SH-SY5Y (cell line): ENCODE measurements at regions not wholly inside any gene's neighbourhood (a gene's known extent, or its start where the extent isn't known, plus 50 kb on each side); places are given as distances from the start of the nearest gene placed in this dataset.

ENCODE experiments used
- GATA2 ChIP-seq: IDR thresholded peaks from 2 replicates; pipeline ENCODE4 v1.6.1; 2011; ENCODE audit warnings: mild to moderate bottlenecking, low read depth, low read length
- GATA3 ChIP-seq: IDR thresholded peaks from 2 replicates; pipeline ENCODE4 v1.6.1; 2011; ENCODE audit warnings: low read depth, mild to moderate bottlenecking, low read length, moderate library complexity

GRCh38 chr12:20197411-20197810 is 170.9 kb upstream of the PDE3A start:
- TF ChIP-seq GATA3, result no peak
- no peak for TF ChIP-seq GATA2

GRCh38 chr12:20199780-20200179 is 168.6 kb upstream of the PDE3A start:
- TF ChIP-seq GATA3 (no peak), GATA2 (no peak)

DNA sequence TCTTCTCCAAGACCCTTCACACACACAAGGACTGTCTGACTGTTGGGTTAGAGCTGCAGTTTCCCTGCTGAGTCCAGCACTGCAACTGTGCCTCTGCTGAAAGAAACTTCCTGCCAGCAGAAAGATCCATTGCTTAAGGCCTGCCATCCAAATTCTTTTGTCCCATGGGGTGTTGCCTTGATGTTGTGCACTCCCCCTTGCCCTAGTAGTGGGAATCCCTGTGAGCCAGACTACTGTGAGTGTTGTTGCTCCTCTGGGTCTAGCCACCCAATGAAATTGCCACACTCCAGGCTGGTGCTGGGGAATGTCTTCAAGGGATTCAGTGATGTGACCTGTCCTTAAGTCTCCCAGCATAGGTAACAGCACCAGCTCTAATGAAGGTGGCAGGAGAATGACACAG is 166.6 kb upstream of the PDE3A start:
- no peak for TF ChIP-seq GATA2

DNA sequence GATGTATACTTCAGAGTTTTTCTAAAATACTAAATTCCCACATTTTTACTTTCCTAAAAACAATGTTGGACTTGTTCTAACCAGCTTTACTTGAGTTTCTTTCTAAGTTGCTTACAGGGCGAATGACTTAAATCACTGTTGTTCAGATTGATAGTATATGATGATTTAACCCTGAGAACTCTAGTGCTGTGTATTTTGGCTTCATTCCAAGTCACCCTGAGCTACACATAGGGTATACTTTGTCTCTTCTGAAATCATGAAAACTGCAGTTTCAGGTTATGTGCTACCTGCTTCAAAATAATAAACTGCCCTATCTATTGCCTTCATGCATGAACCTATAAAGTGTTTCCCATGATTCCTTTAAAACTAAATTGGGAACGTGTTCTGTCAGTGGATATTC is 162.5 kb upstream of the PDE3A start:
- no peak for TF ChIP-seq GATA3
- no peak for TF ChIP-seq GATA2

- TF ChIP-seq GATA2 (no peak), GATA3 (peak; percentile 42; the same call in 1 of the 2 replicates)
Observed at GRCh38 chr12:20206410-20206809, 161.9 kb upstream of the PDE3A start.

GRCh38 chr12:20210621-20211215 is 157.6 kb upstream of the PDE3A start:
- TF ChIP-seq GATA2 (no peak), GATA3 (no peak)

DNA sequence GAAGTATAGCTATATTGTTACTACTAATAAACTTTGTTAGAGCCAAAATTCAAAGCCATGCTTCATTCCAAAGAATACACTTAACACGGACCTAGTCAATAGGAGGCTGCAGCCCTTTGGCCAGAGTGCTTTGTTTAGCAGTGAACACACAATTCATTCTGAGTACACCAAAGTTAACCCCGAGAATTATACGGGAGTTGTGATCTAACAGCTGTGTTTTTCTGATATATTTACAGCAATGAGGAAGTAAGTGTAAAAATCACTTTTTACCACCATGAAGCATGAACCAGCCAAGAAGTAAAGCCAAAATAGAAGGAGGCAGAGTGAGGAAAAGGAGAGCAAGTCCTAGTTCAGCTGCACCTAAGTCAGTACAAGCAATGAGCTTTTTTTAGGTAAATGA is 156.8 kb upstream of the PDE3A start:
- TF ChIP-seq GATA3 (no peak), GATA2 (no peak)

- TF ChIP-seq GATA3, result no peak
- no peak for TF ChIP-seq GATA2
Observed at GRCh38 chr12:20211981-20212421, 156.3 kb upstream of the PDE3A start.

GRCh38 chr12:20212658-20213555 is 155.4 kb upstream of the PDE3A start:
- peak; percentile 49; the same call in 1 of the 2 replicates for TF ChIP-seq GATA3
- TF ChIP-seq GATA2, result peak; percentile 52

DNA sequence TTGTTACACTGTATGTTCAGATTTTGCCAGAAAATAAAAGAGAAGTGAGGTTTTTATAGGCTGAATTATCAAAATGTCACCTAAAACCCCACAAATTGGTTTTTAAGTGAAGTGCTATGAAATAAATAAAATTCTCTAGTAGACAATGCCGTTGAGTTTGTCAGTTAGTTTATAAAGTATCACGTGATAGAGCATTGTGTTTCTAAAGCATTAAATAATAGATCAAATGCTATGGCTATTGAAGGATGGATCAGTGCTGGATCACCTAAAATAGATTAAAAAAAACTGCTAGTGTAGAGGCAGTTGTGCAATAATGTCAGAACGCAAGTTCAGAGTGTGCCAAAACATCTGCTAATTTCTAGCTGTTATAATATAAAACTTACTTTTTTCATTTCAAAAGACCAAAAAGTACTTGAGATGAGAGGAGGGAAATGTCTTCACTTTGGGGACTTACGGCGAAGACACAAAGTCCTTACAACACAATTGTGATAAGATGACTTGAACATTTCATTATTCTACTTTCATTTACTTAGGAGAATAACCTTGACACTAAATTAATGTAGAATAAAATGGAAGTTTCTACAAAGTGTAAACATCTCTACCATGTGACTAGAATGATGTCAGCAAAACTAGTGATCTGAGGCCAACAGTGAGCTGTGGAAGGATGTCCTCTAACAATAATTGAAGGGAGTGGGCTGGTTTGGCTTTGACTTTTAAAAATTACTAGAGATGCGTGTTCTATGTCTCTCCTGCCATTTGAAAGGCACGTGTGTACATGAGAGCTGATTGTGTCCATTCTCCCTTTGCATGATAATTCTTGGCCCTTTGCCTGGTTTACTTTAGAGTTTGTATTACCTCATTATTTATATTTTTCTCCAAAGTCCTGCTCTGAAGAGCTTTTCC is 154.4 kb upstream of the PDE3A start:
- no peak for TF ChIP-seq GATA2
- TF ChIP-seq GATA3, result no peak

- TF ChIP-seq GATA3 (no peak), GATA2 (no peak)
Observed at GRCh38 chr12:20220339-20220738, 148.0 kb upstream of the PDE3A start.

DNA sequence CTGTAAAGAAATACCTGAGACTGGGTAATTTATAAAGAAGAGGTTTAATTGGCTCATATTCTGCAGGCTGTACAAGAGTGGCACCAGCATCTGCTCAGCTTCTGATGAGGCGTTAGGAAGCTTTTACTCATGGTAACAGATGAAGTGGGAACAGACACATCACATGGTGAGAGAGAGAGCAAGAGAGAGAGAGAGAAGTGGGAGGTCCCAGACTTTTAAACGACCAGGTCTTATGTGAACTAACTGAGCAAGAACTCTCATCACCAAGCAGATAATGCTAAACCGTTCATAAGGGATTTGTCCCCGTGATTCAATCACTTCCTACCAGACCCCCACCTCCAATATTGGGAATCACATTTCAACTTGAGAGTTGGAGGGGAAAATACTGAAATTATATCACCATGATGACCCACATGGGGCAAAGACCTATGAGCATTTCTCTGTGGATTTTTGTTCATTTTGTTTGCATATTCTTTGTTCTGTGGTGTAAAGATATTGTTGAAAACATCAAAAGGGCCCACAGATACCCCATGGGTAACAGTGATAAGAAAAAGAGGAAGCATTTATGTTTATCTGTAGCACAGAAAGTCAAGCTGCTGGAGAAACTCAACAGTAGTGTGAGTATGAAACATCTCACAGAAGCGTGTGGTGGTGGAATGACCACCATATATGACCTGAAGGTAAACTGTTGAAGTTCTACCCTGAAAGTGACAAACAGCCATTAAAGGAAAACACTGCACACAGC is 135.2 kb upstream of the PDE3A start:
- no peak for TF ChIP-seq GATA3
- no peak for TF ChIP-seq GATA2

GRCh38 chr12:20234474-20234873 is 133.9 kb upstream of the PDE3A start:
- no peak for TF ChIP-seq GATA2
- no peak for TF ChIP-seq GATA3
